HK-2 (cell line): ENCODE measurements at regions not wholly inside any gene's neighbourhood (a gene's known extent, or its start where the extent isn't known, plus 50 kb on each side); places are given as distances from the start of the nearest gene placed in this dataset.

Experiments
- DNase-seq: peaks from one replicate; pipeline ENCODE4 v3.0.0-alpha.2; 2018; ENCODE audit not compliant: unreplicated experiment

DNA sequence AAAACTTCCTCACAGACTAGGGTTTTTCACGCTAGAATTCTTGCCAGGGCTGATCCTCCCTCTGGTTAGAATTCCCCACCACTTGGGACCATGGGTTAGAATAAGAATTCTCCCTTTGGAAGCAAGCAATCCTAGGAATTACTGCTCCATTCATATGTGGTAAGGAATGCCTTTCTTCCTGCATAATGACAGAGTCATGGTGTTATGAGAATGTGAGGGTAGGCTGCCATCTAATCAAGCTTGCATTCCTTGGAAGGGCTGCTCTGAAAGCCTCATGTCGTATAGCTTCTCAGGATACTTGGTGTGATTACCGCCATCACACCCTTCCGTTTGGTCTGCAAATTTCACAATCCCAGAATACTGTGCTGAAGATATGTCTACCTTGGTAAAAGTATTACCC is 1282.4 kb upstream of the PIK3C3 start:
- DNase-seq, result no peak

DNA sequence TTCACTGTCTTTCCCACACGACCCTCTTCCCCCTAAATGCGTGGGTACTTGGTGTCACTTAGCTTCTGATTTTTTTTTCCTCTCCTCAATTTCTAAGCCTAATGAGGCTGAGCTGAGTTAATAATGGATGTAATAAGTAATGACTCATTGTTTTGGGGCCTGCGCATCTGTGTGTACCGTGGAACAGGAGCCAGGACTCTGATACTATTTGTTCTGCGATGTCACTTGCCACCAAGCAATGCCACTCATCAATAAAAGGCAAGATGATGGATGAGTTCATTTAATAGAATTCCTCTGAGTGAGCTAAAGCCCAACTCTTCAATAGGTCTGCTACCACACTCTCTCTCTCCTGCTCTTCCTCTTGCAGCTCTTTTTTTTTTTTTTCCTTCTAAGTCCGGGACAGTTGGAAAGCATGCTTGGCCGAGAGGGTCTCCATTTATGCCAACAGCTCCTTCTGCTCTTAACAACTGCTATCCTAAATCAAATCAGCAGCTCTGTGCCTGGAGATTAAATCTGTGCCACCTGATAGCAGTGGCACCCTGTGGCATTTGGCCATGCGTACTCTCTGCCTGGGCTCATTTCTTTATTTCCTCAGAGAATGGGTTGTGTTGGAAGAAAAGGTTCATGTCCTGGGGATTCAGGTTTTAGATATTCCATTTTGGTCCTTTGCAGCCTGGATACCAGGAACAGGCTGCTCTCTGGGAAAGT is 1284.2 kb upstream of the PIK3C3 start:
- no peak for DNase-seq

- DNase-seq, result no peak
Measured at GRCh38 chr18:40662898-40663437, 1292.1 kb upstream of the PIK3C3 start.

GRCh38 chr18:40653682-40654081 is 1301.4 kb upstream of the PIK3C3 start:
- no peak for DNase-seq

DNA sequence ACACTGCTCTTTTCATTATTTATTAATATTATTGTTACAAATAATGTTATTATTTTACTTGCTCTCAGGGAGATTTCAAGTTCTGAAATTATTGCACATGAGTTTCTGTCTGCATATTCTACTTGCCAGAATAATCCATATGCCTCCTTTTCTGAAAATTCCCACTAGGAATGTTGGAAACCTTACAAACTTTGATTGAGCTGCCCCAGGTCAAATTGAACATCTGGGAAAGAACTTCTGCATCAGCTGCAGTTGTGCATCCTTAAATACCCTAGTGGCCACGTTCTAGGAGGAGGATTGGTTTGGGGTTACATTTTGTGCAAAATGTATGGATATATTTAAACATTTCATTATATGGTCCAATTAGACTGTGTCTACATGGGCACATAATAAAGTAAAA is 1302.7 kb upstream of the PIK3C3 start:
- no peak for DNase-seq

- no peak for DNase-seq
Measured at GRCh38 chr18:40651163-40651562, 1303.9 kb upstream of the PIK3C3 start.

DNA sequence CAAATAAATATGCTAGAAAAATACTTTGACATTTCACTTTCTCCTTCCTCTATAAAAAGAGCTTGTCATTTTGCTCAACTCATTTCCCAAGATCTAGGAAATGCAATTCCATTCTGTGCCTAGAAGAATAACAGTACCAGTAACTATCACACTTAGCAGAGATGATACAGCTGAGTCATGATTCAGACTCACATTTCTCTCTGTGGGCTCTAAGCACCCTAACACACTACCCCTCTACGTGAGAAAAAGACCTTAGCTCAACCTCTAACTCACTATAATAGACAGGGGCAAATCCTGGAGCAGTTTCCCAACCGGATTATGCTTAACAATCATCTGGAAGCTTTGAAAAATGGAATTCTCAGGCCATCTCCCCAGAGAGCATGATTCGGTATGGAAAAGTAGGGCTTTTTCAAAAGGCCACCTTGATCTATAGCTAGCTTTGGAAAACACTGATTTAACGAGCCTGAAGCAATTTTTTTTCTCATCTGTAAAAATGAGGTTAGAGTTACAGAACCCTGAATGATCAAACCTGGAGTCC is 1312.3 kb upstream of the PIK3C3 start:
- DNase-seq, result no peak

- no peak for DNase-seq
Measured at GRCh38 chr18:40631319-40631718, 1323.7 kb upstream of the PIK3C3 start.

- no peak for DNase-seq
Measured at GRCh38 chr18:40630496-40630895, 1324.5 kb upstream of the PIK3C3 start.

GRCh38 chr18:40624959-40625358 is 1330.1 kb upstream of the PIK3C3 start:
- no peak for DNase-seq

DNA sequence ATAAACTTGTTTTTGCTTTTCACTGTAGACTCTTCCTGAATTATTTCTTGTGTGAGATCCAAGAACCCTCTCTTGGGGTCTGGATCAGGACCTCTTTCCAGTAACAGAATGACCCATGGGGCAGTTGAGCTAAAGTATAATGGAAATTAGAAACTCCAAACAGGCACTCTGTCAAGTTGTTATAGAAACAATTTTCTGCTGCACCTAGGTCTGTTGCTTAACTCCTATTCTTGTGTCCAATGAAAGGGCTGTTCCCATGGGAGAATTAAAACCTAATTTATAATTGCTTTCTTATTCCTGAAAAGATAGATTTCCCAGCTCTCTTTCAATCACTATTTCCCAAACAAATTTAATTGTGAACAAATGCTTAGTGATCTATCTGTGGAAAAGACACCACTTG is 1341.3 kb upstream of the PIK3C3 start:
- no peak for DNase-seq

- DNase-seq, result no peak
Measured at GRCh38 chr18:40612356-40612755, 1342.7 kb upstream of the PIK3C3 start.

DNA sequence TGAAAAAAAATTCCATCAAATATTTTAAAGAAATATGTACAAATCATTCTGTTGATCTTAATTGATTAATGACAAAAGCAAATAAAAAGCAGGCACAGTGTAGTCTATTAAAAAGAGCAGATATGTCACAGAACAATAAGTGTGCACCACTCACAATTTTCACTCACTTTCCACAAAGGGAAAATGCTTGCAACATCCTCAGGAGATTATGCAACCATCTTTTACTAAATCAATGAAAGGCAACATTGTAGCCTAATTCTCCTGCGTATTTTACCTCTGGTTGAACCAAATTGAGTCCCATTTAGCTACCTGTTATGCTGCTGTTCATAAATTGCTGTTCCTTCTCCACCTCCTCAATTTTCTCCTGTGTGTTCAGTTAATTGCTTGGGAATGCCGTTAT is 1346.8 kb upstream of the PIK3C3 start:
- no peak for DNase-seq

- DNase-seq, result no peak
Measured at GRCh38 chr18:40607542-40608148, 1347.4 kb upstream of the PIK3C3 start.

GRCh38 chr18:40606996-40607395 is 1348.0 kb upstream of the PIK3C3 start:
- DNase-seq, result no peak

GRCh38 chr18:40583671-40584070 is 1371.4 kb upstream of the PIK3C3 start:
- DNase-seq, result no peak

GRCh38 chr18:40582105-40582504 is 1372.9 kb upstream of the PIK3C3 start:
- DNase-seq, result no peak

- DNase-seq, result no peak
Measured at GRCh38 chr18:40577981-40578365, 1377.1 kb upstream of the PIK3C3 start.

- no peak for DNase-seq
Measured at GRCh38 chr18:40577239-40577980, 1377.6 kb upstream of the PIK3C3 start.

- DNase-seq, result no peak
Measured at GRCh38 chr18:40576507-40577115, 1378.4 kb upstream of the PIK3C3 start.

DNA sequence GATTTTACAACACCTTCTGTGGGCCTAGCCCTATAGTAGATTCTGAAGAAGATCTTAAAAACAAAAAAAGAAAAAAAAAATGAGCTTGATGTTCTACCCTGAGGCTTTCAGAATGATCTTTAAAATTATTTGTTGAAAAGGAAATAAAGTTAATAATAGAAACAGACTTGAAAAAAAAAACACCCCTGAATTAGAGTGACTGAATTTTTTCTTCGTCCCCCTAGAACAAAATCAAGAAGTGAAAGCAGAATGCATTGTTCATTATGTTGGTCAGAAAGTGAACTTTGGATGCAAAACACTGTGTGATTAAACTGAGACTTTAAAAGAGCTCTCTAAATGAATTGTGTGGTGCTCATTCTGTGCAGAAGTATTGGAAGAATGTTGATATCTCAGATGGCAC is 1384.4 kb upstream of the PIK3C3 start:
- DNase-seq, result no peak

DNA sequence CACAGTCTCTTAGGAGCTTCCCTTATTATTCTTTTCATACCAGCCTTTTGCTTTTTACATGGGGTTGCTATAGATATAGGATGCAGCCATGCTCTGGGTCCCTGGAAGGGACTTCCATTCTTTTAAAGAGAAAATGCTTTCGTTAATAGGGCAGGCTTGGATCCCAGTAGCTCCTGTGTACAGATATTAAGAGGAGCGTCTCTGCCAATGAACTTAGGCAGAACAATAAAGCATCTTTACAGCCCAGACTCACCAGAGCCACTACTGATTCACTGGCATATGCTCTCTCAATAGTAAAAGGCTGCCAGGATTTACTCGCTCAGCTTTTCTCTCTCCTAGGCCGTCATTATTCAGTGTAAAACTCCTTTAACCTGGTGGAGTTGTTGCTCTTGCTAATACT is 1385.4 kb upstream of the PIK3C3 start:
- no peak for DNase-seq
